ENCODE measurements at regions not wholly inside any gene's neighbourhood (a gene's known extent, or its start where the extent isn't known, plus 50 kb on each side); places are given as distances from the start of the nearest gene placed in this dataset.

- TF ChIP-seq, protein P1, sequence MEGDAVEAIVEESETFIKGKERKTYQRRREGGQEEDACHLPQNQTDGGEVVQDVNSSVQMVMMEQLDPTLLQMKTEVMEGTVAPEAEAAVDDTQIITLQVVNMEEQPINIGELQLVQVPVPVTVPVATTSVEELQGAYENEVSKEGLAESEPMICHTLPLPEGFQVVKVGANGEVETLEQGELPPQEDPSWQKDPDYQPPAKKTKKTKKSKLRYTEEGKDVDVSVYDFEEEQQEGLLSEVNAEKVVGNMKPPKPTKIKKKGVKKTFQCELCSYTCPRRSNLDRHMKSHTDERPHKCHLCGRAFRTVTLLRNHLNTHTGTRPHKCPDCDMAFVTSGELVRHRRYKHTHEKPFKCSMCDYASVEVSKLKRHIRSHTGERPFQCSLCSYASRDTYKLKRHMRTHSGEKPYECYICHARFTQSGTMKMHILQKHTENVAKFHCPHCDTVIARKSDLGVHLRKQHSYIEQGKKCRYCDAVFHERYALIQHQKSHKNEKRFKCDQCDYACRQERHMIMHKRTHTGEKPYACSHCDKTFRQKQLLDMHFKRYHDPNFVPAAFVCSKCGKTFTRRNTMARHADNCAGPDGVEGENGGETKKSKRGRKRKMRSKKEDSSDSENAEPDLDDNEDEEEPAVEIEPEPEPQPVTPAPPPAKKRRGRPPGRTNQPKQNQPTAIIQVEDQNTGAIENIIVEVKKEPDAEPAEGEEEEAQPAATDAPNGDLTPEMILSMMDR (IDR thresholded peaks at IDR 0.05): no peak
- no peak for DNase-seq (ENCODE audit: low spot score)
- Histone ChIP-seq H3K4me3 (no peak overlapping the region), H3K4me1 (no peaks in the 10 kb centered on the region), H3K9me3 (no peaks in the 10 kb centered on the region), H3K36me3 (no peaks in the 10 kb centered on the region), H3K27me3 (no peaks in the 10 kb centered on the region), H3K27ac (no peak overlapping the region)
These were observed 684.5 kb upstream of the ARGLU1 start for GRCh38 chr13:107252428-107252827.

- Histone ChIP-seq H3K27ac (no peak overlapping the region), H3K9me3 (no peaks in the 10 kb centered on the region), H3K4me1 (no peaks in the 10 kb centered on the region), H3K27me3 (no peaks in the 10 kb centered on the region), H3K4me3 (no peak overlapping the region), H3K36me3 (no peaks in the 10 kb centered on the region)
- no peak for DNase-seq (ENCODE audit: low spot score)
- TF ChIP-seq, protein P1 (IDR thresholded peaks at IDR 0.05): no peak
These were observed 684.1 kb upstream of the ARGLU1 start for GRCh38 chr13:107252021-107252420.

DNA sequence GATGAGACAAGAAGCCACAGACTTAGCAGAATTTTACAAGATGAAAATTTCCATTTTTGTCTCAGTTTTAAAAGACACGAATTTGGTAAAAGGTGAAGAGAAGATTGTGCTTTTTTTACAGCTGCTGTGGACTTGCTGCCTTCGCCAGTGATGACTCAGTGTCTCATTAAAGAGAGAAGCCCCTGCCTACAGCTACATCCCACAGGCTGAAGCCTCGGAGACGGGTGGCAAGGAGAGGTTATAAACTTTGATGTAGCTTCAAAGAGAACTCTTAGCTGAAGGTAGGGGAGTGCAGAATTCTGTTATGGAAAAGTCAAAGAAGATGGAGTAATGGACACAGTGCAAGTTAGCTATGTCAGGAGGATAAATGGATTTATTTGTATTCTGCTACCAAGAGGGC is 683.4 kb upstream of the ARGLU1 start:
- H3K27ac ChIP-seq: no peak overlapping the region
- H3K36me3 ChIP-seq: no peaks in the 10 kb centered on the region
- H3K4me3 ChIP-seq: no peak overlapping the region
- no peaks in the 10 kb centered on the region for H3K9me3 ChIP-seq
- no peaks in the 10 kb centered on the region for H3K4me1 ChIP-seq
- DNase-seq (ENCODE audit: low spot score): no peak
- no peaks in the 10 kb centered on the region for H3K27me3 ChIP-seq
- TF ChIP-seq, protein P1 (IDR thresholded peaks at IDR 0.05): no peak

GRCh38 chr13:107250628-107251027 is 682.7 kb upstream of the ARGLU1 start:
- DNase-seq (ENCODE audit: low spot score): no peak
- H3K4me1 ChIP-seq: no peaks in the 10 kb centered on the region
- no peaks in the 10 kb centered on the region for H3K27me3 ChIP-seq
- H3K27ac ChIP-seq: no peak overlapping the region
- TF ChIP-seq, protein P1 (IDR thresholded peaks at IDR 0.05): no peak
- H3K9me3 ChIP-seq: no peaks in the 10 kb centered on the region
- H3K4me3 ChIP-seq: no peak overlapping the region
- no peaks in the 10 kb centered on the region for H3K36me3 ChIP-seq

DNA sequence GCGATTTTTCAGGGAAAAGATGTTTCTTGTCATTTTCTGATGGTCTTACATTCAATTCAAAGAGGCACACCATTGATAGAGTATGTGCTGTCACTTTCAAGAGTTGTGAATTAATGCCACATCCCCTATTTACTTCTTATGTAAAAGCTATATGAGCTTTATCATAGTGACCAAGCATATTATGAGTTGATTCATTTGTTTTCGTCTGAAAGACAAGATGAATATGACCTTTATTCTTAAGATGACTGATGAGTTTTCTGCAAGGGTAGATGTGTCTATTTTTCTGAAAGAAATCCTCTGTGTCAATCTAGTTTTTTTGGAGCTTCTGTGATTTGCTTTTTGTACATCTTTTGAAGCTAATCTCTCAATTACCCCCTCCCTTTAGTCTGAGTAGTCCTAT is 676.3 kb upstream of the ARGLU1 start:
- TF ChIP-seq, protein P1 (IDR thresholded peaks at IDR 0.05): no peak
- no peaks in the 10 kb centered on the region for H3K27me3 ChIP-seq
- DNase-seq (ENCODE audit: low spot score): no peak
- no peak overlapping the region for H3K4me3 ChIP-seq
- H3K9me3 ChIP-seq: no peaks in the 10 kb centered on the region
- H3K4me1 ChIP-seq: no peaks in the 10 kb centered on the region
- no peak overlapping the region for H3K27ac ChIP-seq
- H3K36me3 ChIP-seq: no peaks in the 10 kb centered on the region

DNA sequence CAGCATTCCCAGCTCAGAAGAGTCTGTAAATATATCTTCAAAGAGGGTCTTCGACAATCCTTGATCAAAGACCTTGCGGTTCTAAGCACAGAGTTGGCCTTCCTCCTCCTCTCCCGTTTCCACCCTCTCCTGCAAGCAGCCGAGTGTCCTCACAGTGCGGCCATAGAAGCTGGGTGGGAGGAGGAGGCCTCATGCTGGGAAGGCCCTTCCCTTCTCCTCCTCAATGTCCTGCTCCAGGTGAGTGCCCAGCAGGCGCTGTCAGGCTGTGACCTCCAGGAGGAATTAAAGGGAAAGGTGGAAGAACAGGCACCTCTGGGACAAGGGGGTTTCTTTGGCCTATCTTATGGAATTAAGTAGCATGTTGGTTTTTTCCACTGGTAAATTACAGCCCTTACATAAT is 674.2 kb upstream of the ARGLU1 start:
- Histone ChIP-seq H3K27me3 (no peaks in the 10 kb centered on the region), H3K4me1 (no peaks in the 10 kb centered on the region), H3K36me3 (no peaks in the 10 kb centered on the region), H3K9me3 (no peaks in the 10 kb centered on the region), H3K27ac (no peak overlapping the region), H3K4me3 (no peak overlapping the region)
- no peak for DNase-seq (ENCODE audit: low spot score)
- TF ChIP-seq, protein P1 (IDR thresholded peaks at IDR 0.05): no peak
